ENCODE measurements at regions not wholly inside any gene's neighbourhood (a gene's known extent, or its start where the extent isn't known, plus 50 kb on each side); places are given as distances from the start of the nearest gene placed in this dataset.

- H2BK120ac ChIP-seq (replicated peaks; ENCODE audit: low read depth, low read length): no peak overlapping the region
- no peak for TF ChIP-seq TEAD4 (IDR thresholded peaks at IDR 0.05; ENCODE audit: low read depth, low read length)
- no peak for TF ChIP-seq SP4 (IDR thresholded peaks at IDR 0.05; ENCODE audit: low read length)
- TF ChIP-seq RFX5 (IDR thresholded peaks at IDR 0.05; ENCODE audit: borderline replicate concordance, low read depth, low read length): no peak
- peak in 1 of 3 experiments; percentile 35; a peak in 2 of 4 replicates for TF ChIP-seq CTCF (IDR thresholded peaks at IDR 0.05; ENCODE audit: control extremely low read depth in 1 of 3, insufficient read depth in 1 of 3, low read depth in 1 of 3, low read length in 3 of 3)
- peak; percentile 64 to 70 for TF ChIP-seq RAD21 (IDR thresholded peaks at IDR 0.05 in 1 of 2, conservative IDR thresholded peaks at IDR 0.05 in 1 of 2; ENCODE audit: low read depth in 2 of 2, low read length in 2 of 2)
- no peak for TF ChIP-seq FOSL1 (IDR thresholded peaks at IDR 0.05; ENCODE audit: insufficient read depth, low read depth, low read length)
- no peak overlapping the region for H4K91ac ChIP-seq (replicated peaks; ENCODE audit: insufficient read length, low read length)
- no peak overlapping the region for H2BK5ac ChIP-seq (ENCODE audit: low read depth, low read length)
- H2BK12ac ChIP-seq (ENCODE audit: low read depth, low read length): no peak overlapping the region
- no peaks in the 10 kb centered on the region for H3K79me1 ChIP-seq (ENCODE audit: low read depth, low read length)
- H4K20me1 ChIP-seq (replicated peaks in 1 of 2; ENCODE audit: control insufficient read depth in 1 of 2, insufficient read depth in 2 of 2, low read length in 2 of 2): no peaks in the 10 kb centered on the region
- WGBS, 2 experiments (ENCODE audit: extremely low coverage in 1 of 2, insufficient coverage in 1 of 2, insufficient read length in 1 of 2, insufficient replicate concordance in 2 of 2, low coverage in 1 of 2, low lambda C conversion rate in 2 of 2, missing lambda C conversion rate in 1 of 2): 75% methylated on average over 1 of the region's 1 CpG; no CpG with 5 or more reads in 1 of the 2 experiments
- H3K4ac ChIP-seq (replicated peaks; ENCODE audit: insufficient read length, low read depth, low read length): no peak overlapping the region
- H2AK5ac ChIP-seq (ENCODE audit: low read depth, low read length): no peak overlapping the region
- H3K14ac ChIP-seq (ENCODE audit: insufficient read length): no peak overlapping the region
- H3K4me2 ChIP-seq (ENCODE audit: insufficient read depth in 1 of 2, low read depth in 2 of 2, low read length in 2 of 2): no peak overlapping the region
- H3K9me3 ChIP-seq (ENCODE audit: insufficient read depth in 2 of 2, low read depth in 1 of 2, low read length in 1 of 2): 0 out of 4 replicates have a peak, but pooled peaks cover 2 to 7% of the 10 kb centered on the region in 2 experiments
- H3K36me3 ChIP-seq (ENCODE audit: control insufficient read depth in 2 of 4, insufficient read depth in 4 of 4, low read length in 3 of 4): no peaks in the 10 kb centered on the region
- H3K9ac ChIP-seq (replicated peaks in 1 of 4; ENCODE audit: extremely low read depth in 1 of 4, low read depth in 3 of 4, low read length in 3 of 4): no peak overlapping the region
- H3K18ac ChIP-seq (ENCODE audit: extremely low read depth, low read length): no peak overlapping the region
- no peaks in the 10 kb centered on the region for H3K27me3 ChIP-seq (replicated peaks in 1 of 4; ENCODE audit: control insufficient read depth in 3 of 4, extremely low read depth in 1 of 4, insufficient read depth in 3 of 4, low read length in 3 of 4)
- DNase-seq (ENCODE audit: low read depth in 1 of 2, low spot score in 2 of 2): no peak
- H3K4me3 ChIP-seq (ENCODE audit: extremely low read depth in 1 of 4, insufficient read depth in 2 of 4, low read depth in 3 of 4, low read length in 4 of 4): no peak overlapping the region
- H4K5ac ChIP-seq (ENCODE audit: insufficient read length, low read depth, low read length): no peak overlapping the region
- no peaks in the 10 kb centered on the region for H3K23me2 ChIP-seq (ENCODE audit: low read depth, low read length)
- H3K4me1 ChIP-seq (replicated peaks in 1 of 4; ENCODE audit: control insufficient read depth in 3 of 4, insufficient read depth in 4 of 4, low read length in 3 of 4): no peaks in the 10 kb centered on the region
- FAIRE-seq: no peak
- H2AFZ ChIP-seq (ENCODE audit: low read length): no peak overlapping the region
- POLR2A ChIA-PET (ENCODE audit: partially characterized antibody): no interaction called here
- no peak overlapping the region for H2BK20ac ChIP-seq (ENCODE audit: low read length)
- H4K8ac ChIP-seq (ENCODE audit: extremely low read depth, insufficient read depth, low read length): no peak overlapping the region
- H3K79me2 ChIP-seq (ENCODE audit: control insufficient read depth in 1 of 2, insufficient read depth in 2 of 2, low read length in 2 of 2): no peaks in the 10 kb centered on the region
- no peak overlapping the region for H2BK15ac ChIP-seq (ENCODE audit: low read length)
- no peak overlapping the region for H3K27ac ChIP-seq (ENCODE audit: low read depth, low read length)
- H3K56ac ChIP-seq (replicated peaks; ENCODE audit: insufficient read length, low read depth, low read length): no peak overlapping the region
- H3K23ac ChIP-seq (ENCODE audit: insufficient read length): no peak overlapping the region
- CTCF ChIA-PET (ENCODE audit: partially characterized antibody): interaction anchor here (0.6 to 4.2 kb wide), 38 partner anchors 12 to 806 kb away, joined by 3 to 29 read pairs (median 3); partner anchors contain the start of gene TGFB2
Measured at GRCh38 chr1:219066631-219067349, 106.9 kb upstream of the LYPLAL1 start.
